ENCODE measurements at regions not wholly inside any gene's neighbourhood (a gene's known extent, or its start where the extent isn't known, plus 50 kb on each side); places are given as distances from the start of the nearest gene placed in this dataset.

DNA sequence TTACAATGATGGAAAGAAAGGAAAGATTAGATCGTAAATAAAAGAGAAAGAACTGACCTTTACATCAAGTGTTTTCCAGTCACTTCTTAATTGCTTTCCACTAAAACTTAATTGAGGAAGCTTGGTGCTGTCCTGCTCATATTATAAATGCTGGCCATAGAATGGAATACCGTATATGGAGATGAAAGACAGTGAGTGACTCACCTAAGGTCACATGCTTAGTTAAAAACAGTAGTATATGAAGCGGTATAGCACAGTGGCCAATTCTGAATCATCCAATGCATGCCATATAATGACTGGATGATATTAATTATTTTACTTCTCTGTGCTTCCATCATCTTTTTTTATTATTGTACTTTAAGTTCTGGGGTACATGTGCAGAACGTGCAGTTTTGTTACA lies 482.4 kb upstream of the SGCD start:
- H3K27ac ChIP-seq (ENCODE audit: extremely low read depth, low read depth, low read length), result no peak overlapping the region
- no TSS peak for BruUV-seq (replicated peaks)
- no peaks in the 10 kb centered on the region for H3K36me3 ChIP-seq (ENCODE audit: control insufficient read depth, insufficient read depth, low read length)
- no peak overlapping the region for H3K4me3 ChIP-seq
- H3K9me1 ChIP-seq (ENCODE audit: control insufficient read depth, insufficient read depth, low read length), result no peaks in the 10 kb centered on the region
- ChIA-PET CTCF (ENCODE audit: low intra/inter-chr PET ratio) (no interaction called here), POLR2A (interaction anchor here (0.7 kb wide), 1 partner anchor 687 kb away, joined by 3 read pairs; no protein-coding TSS in a partner anchor)
- ATAC-seq (no peak), DNase-seq (ENCODE audit: extremely low read depth in 1 of 4, low spot score in 3 of 4) (no peak), FAIRE-seq (no peak)
- H3K4me1 ChIP-seq (replicated peaks in 1 of 2; ENCODE audit: control insufficient read depth in 2 of 2, insufficient read depth in 2 of 2, low read length in 2 of 2), result no peaks in the 10 kb centered on the region
- H3K9ac ChIP-seq (ENCODE audit: insufficient read depth in 1 of 2, low read depth in 2 of 2, low read length in 2 of 2), result no peak overlapping the region
- no peaks in the 10 kb centered on the region for H3K27me3 ChIP-seq (ENCODE audit: control insufficient read depth in 2 of 2, insufficient read depth in 2 of 2, low read length in 2 of 2)
- TF ChIP-seq KLF10 (CRISPR knock-in tag; IDR thresholded peaks at IDR 0.05), result no peak
- TF ChIP-seq ZNF57 (CRISPR knock-in tag; IDR thresholded peaks at IDR 0.05), result no peak
- no peak for TF ChIP-seq PURB (CRISPR knock-in tag; IDR thresholded peaks at IDR 0.05; ENCODE audit: low read depth)
- no peak for TF ChIP-seq PHTF2 (CRISPR knock-in tag; IDR thresholded peaks at IDR 0.05)
- TF ChIP-seq, protein P1, sequence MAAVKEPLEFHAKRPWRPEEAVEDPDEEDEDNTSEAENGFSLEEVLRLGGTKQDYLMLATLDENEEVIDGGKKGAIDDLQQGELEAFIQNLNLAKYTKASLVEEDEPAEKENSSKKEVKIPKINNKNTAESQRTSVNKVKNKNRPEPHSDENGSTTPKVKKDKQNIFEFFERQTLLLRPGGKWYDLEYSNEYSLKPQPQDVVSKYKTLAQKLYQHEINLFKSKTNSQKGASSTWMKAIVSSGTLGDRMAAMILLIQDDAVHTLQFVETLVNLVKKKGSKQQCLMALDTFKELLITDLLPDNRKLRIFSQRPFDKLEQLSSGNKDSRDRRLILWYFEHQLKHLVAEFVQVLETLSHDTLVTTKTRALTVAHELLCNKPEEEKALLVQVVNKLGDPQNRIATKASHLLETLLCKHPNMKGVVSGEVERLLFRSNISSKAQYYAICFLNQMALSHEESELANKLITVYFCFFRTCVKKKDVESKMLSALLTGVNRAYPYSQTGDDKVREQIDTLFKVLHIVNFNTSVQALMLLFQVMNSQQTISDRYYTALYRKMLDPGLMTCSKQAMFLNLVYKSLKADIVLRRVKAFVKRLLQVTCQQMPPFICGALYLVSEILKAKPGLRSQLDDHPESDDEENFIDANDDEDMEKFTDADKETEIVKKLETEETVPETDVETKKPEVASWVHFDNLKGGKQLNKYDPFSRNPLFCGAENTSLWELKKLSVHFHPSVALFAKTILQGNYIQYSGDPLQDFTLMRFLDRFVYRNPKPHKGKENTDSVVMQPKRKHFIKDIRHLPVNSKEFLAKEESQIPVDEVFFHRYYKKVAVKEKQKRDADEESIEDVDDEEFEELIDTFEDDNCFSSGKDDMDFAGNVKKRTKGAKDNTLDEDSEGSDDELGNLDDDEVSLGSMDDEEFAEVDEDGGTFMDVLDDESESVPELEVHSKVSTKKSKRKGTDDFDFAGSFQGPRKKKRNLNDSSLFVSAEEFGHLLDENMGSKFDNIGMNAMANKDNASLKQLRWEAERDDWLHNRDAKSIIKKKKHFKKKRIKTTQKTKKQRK (IDR thresholded peaks at IDR 0.05; ENCODE audit: borderline replicate concordance, low read depth, low read length), result no peak
- TF ChIP-seq CBX2 (IDR thresholded peaks at IDR 0.05; ENCODE audit: insufficient read depth, low read length, poor library complexity, severe bottlenecking), result no peak
- in situ Hi-C loops (cut with MboI) (no loop called here), intact Hi-C loops (cut with micrococcal nuclease) (no loop called here)
- no peaks in the 10 kb centered on the region for H3K79me2 ChIP-seq (ENCODE audit: control insufficient read depth, insufficient read depth, low read length)
- no peak overlapping the region for H2AFZ ChIP-seq (ENCODE audit: low read depth, low read length)
- H4K20me1 ChIP-seq (replicated peaks; ENCODE audit: control insufficient read depth, insufficient read depth, low read length), result no peaks in the 10 kb centered on the region
- 2% methylated on average over 4 of the region's 4 CpGs for WGBS (ENCODE audit: insufficient coverage, low coverage, missing lambda C conversion rate)
- no peak overlapping the region for H3K4me2 ChIP-seq (ENCODE audit: insufficient read depth, low read length)
- H3K9me3 ChIP-seq (replicated peaks; ENCODE audit: control insufficient read depth, insufficient read depth, low read depth, low read length), result no peaks in the 10 kb centered on the region
